ENCODE measurements at regions not wholly inside any gene's neighbourhood (a gene's known extent, or its start where the extent isn't known, plus 50 kb on each side); places are given as distances from the start of the nearest gene placed in this dataset.

GRCh38 chr2:217290467-217290866 lies 430.6 kb upstream of the TNP1 start:
- TF ChIP-seq, protein P1, sequence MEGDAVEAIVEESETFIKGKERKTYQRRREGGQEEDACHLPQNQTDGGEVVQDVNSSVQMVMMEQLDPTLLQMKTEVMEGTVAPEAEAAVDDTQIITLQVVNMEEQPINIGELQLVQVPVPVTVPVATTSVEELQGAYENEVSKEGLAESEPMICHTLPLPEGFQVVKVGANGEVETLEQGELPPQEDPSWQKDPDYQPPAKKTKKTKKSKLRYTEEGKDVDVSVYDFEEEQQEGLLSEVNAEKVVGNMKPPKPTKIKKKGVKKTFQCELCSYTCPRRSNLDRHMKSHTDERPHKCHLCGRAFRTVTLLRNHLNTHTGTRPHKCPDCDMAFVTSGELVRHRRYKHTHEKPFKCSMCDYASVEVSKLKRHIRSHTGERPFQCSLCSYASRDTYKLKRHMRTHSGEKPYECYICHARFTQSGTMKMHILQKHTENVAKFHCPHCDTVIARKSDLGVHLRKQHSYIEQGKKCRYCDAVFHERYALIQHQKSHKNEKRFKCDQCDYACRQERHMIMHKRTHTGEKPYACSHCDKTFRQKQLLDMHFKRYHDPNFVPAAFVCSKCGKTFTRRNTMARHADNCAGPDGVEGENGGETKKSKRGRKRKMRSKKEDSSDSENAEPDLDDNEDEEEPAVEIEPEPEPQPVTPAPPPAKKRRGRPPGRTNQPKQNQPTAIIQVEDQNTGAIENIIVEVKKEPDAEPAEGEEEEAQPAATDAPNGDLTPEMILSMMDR (IDR thresholded peaks at IDR 0.05) = no peak
- no peak for TF ChIP-seq POLR2A (IDR thresholded peaks at IDR 0.05)
- TF ChIP-seq POLR2AphosphoS5 (IDR thresholded peaks at IDR 0.05) = no peak
